ENCODE measurements at regions not wholly inside any gene's neighbourhood (a gene's known extent, or its start where the extent isn't known, plus 50 kb on each side); places are given as distances from the start of the nearest gene placed in this dataset.

GRCh38 chr5:35533156-35533555, 84.5 kb upstream of the SPEF2 start:
- TF ChIP-seq CTCF (conservative IDR thresholded peaks at IDR 0.05 in 1 of 2, IDR thresholded peaks at IDR 0.05 in 1 of 2; ENCODE audit: extremely low read depth in 1 of 2, insufficient read depth in 1 of 2, low read depth in 1 of 2, low read length in 2 of 2) (no peak), EZH2 (IDR thresholded peaks at IDR 0.05; ENCODE audit: borderline replicate concordance, low read length) (no peak)

Data from mammary epithelial cell (primary cell).